ENCODE measurements at regions not wholly inside any gene's neighbourhood (a gene's known extent, or its start where the extent isn't known, plus 50 kb on each side); places are given as distances from the start of the nearest gene placed in this dataset.

GRCh38 chr2:157185476-157186227 lies 71.9 kb upstream of the GALNT5 start:
- H3K4me1 ChIP-seq (ENCODE audit: insufficient read depth) = no peaks in the 10 kb centered on the region; the same call in 1 of the 2 replicates
- Mint-ChIP-seq H3K36me3 (ENCODE audit: low read depth) (no peaks in the 10 kb centered on the region), H3K4me1 (peaks cover 2% of the 10 kb centered on the region; the same call in 1 of the 3 replicates), H3K27me3 (ENCODE audit: insufficient read depth, low read depth, poor library complexity) (no peaks in the 10 kb centered on the region), H3K9me3 (no peaks in the 10 kb centered on the region), H3K27ac (no peak overlapping the region), H3K4me3 (no peak overlapping the region)
- H4K20me1 ChIP-seq (replicated peaks; ENCODE audit: insufficient read depth) = no peaks in the 10 kb centered on the region
- ATAC-seq (no peak), DNase-seq (ENCODE audit: low spot score) (no peak)
- no peak overlapping the region for H3K4me2 ChIP-seq
- no peak overlapping the region for H3K27ac ChIP-seq (ENCODE audit: low read depth)
- no peaks in the 10 kb centered on the region for H3K36me3 ChIP-seq (ENCODE audit: insufficient read depth)
- no peaks in the 10 kb centered on the region for H3K27me3 ChIP-seq (ENCODE audit: insufficient read depth)
- no peak overlapping the region for H2AFZ ChIP-seq
- H3K9me2 ChIP-seq (ENCODE audit: insufficient read depth) = no peaks in the 10 kb centered on the region
- no peaks in the 10 kb centered on the region for H3K79me2 ChIP-seq (replicated peaks; ENCODE audit: insufficient read depth)
- H3F3A ChIP-seq (replicated peaks; ENCODE audit: low read depth) = no peaks in the 10 kb centered on the region
- H3K4me3 ChIP-seq = no peak overlapping the region
- TF ChIP-seq CTCF (conservative IDR thresholded peaks at IDR 0.05; ENCODE audit: low read depth in 2 of 2) (no peak), NANOG (IDR thresholded peaks at IDR 0.05; ENCODE audit: borderline replicate concordance) (no peak), EZH2phosphoT487 (IDR thresholded peaks at IDR 0.05; ENCODE audit: unreplicated experiment) (no peak), CREB1 (CRISPR knock-in tag; IDR thresholded peaks at IDR 0.05; ENCODE audit: low read depth) (no peak), ZNF462 (CRISPR knock-in tag; IDR thresholded peaks at IDR 0.05) (no peak), REST (IDR thresholded peaks at IDR 0.05; ENCODE audit: unreplicated experiment) (no peak), ZNF114 (CRISPR knock-in tag; IDR thresholded peaks at IDR 0.05) (no peak), EZH2 (IDR thresholded peaks at IDR 0.05; ENCODE audit: low read depth, unreplicated experiment) (no peak), ETS1 (IDR thresholded peaks at IDR 0.05) (no peak), JUNB (IDR thresholded peaks at IDR 0.05; ENCODE audit: unreplicated experiment) (no peak), STAT1 (IDR thresholded peaks at IDR 0.05; ENCODE audit: unreplicated experiment) (no peak), ZNF331 (CRISPR knock-in tag; IDR thresholded peaks at IDR 0.05; ENCODE audit: low read depth) (no peak), POLR2AphosphoS5 (IDR thresholded peaks at IDR 0.05; ENCODE audit: low read depth) (no peak)
